MCF 10A (cell line): ENCODE measurements at regions not wholly inside any gene's neighbourhood (a gene's known extent, or its start where the extent isn't known, plus 50 kb on each side); places are given as distances from the start of the nearest gene placed in this dataset.

Source experiments
- BruUV-seq: library from RNA; stranded (reverse); fragments of 400-500 nt; replicated peaks from 2 replicates; lab custom pipeline; 2021; lab: Mats Ljungman, UMichigan
- CTCF ChIA-PET: fragments of 300-600 bp; sonication (Branson Sonifier 250); formaldehyde crosslinking; extraction: SDS; loops from one replicate; lab custom pipeline; 2021; ENCODE audit warnings: antibody characterized with exemption, inconsistent platforms; lab: Yijun Ruan, JAX
- POLR2A ChIA-PET: fragments of 300-600, 350-650 bp; sonication (Branson Sonifier 250); formaldehyde crosslinking; extraction: SDS; loops from one replicate; lab custom pipeline; 2020; ENCODE audit warnings: antibody characterized with exemption, inconsistent platforms; lab: Yijun Ruan, JAX
- DNase-seq: peaks from one replicate; pipeline ENCODE4 v3.0.0-alpha.2; 2018; ENCODE audit not compliant: unreplicated experiment
- H3K27ac Mint-ChIP-seq: one replicate; pipeline ENCODE4 v1.8.0; 2022; ENCODE audit warnings: mild to moderate bottlenecking, low read depth, mixed read lengths; ENCODE audit not compliant: unreplicated experiment
- H3K27me3 Mint-ChIP-seq: one replicate; pipeline ENCODE4 v1.8.0; 2022; ENCODE audit warnings: mixed read lengths; ENCODE audit not compliant: insufficient read depth, unreplicated experiment
- H3K36me3 Mint-ChIP-seq: one replicate; pipeline ENCODE4 v1.8.0; 2022; ENCODE audit warnings: mild to moderate bottlenecking, moderate library complexity, mixed read lengths; ENCODE audit not compliant: insufficient read depth, unreplicated experiment
- H3K4me1 Mint-ChIP-seq: one replicate; pipeline ENCODE4 v1.8.0; 2022; ENCODE audit warnings: mixed read lengths; ENCODE audit not compliant: insufficient read depth, unreplicated experiment
- H3K4me3 Mint-ChIP-seq: one replicate; pipeline ENCODE4 v1.8.0; 2022; ENCODE audit warnings: mild to moderate bottlenecking, moderate library complexity, mixed read lengths; ENCODE audit not compliant: unreplicated experiment
- H3K9me3 Mint-ChIP-seq: one replicate; pipeline ENCODE4 v1.8.0; 2022; ENCODE audit warnings: mixed read lengths; ENCODE audit not compliant: unreplicated experiment
- CTCF ChIP-seq: fragments of 200-600 bp; IDR thresholded peaks from one replicate; pipeline ENCODE4 v1.8.0; 2022; ENCODE audit warnings: antibody characterized with exemption, mild to moderate bottlenecking; ENCODE audit not compliant: unreplicated experiment
- intact Hi-C: fragments of 100-400 bp; cut with micrococcal nuclease; formaldehyde crosslinking; loops from 2 replicates; pipeline ENCODE4 v1.14.1; 2022

- ChIA-PET CTCF (interaction anchor here (0.7 to 1.4 kb wide), 4 partner anchors 20 to 471 kb away, joined by 3 to 4 read pairs (median 3); no protein-coding TSS in a partner anchor), POLR2A (no interaction called here)
- TF ChIP-seq CTCF, result no peak
- no peaks in the 10 kb centered on the region for H3K36me3 Mint-ChIP-seq
- H3K4me3 Mint-ChIP-seq, result no peak overlapping the region
- H3K27me3 Mint-ChIP-seq, result peaks cover 92% of the 10 kb centered on the region
- DNase-seq, result no peak
- H3K4me1 Mint-ChIP-seq, result no peaks in the 10 kb centered on the region
- intact Hi-C loops, result no loop called here
- no TSS peak for BruUV-seq
- H3K9me3 Mint-ChIP-seq, result no peaks in the 10 kb centered on the region
- no peak overlapping the region for H3K27ac Mint-ChIP-seq
Observed at GRCh38 chr16:86046667-86047270, 147.8 kb downstream of the IRF8 start.

GRCh38 chr16:86048221-86048620 is 149.3 kb downstream of the IRF8 start:
- no peaks in the 10 kb centered on the region for H3K4me1 Mint-ChIP-seq
- H3K27ac Mint-ChIP-seq, result no peak overlapping the region
- ChIA-PET POLR2A (no interaction called here), CTCF (no interaction called here)
- peaks cover 92% of the 10 kb centered on the region for H3K27me3 Mint-ChIP-seq
- H3K36me3 Mint-ChIP-seq, result no peaks in the 10 kb centered on the region
- no TSS peak for BruUV-seq
- no peaks in the 10 kb centered on the region for H3K9me3 Mint-ChIP-seq
- intact Hi-C loops, result no loop called here
- TF ChIP-seq CTCF, result no peak
- H3K4me3 Mint-ChIP-seq, result no peak overlapping the region
- DNase-seq, result no peak

GRCh38 chr16:86048882-86049585 is 150.1 kb downstream of the IRF8 start:
- BruUV-seq, result no TSS peak
- CTCF ChIA-PET, result interaction anchor here (0.6 to 1.6 kb wide), 5 partner anchors 228 to 1096 kb away, joined by 3 to 9 read pairs (median 4); no protein-coding TSS in a partner anchor
- peak; percentile 3 for TF ChIP-seq CTCF
- Mint-ChIP-seq H3K4me1 (no peaks in the 10 kb centered on the region), H3K4me3 (no peak overlapping the region), H3K9me3 (no peaks in the 10 kb centered on the region), H3K27ac (no peak overlapping the region), H3K27me3 (peaks cover 92% of the 10 kb centered on the region), H3K36me3 (no peaks in the 10 kb centered on the region)
- intact Hi-C loops, result no loop called here
- POLR2A ChIA-PET, result no interaction called here
- no peak for DNase-seq

GRCh38 chr16:86049641-86050040 is 150.7 kb downstream of the IRF8 start:
- CTCF ChIA-PET, result interaction anchor here (0.6 to 1.6 kb wide), 5 partner anchors 228 to 1096 kb away, joined by 3 to 9 read pairs (median 4); no protein-coding TSS in a partner anchor
- TF ChIP-seq CTCF, result no peak
- no TSS peak for BruUV-seq
- Mint-ChIP-seq H3K27me3 (peaks cover 92% of the 10 kb centered on the region), H3K36me3 (no peaks in the 10 kb centered on the region), H3K9me3 (no peaks in the 10 kb centered on the region), H3K27ac (no peak overlapping the region), H3K4me3 (no peak overlapping the region), H3K4me1 (no peaks in the 10 kb centered on the region)
- intact Hi-C loops, result no loop called here
- POLR2A ChIA-PET, result no interaction called here
- DNase-seq, result no peak
